ENCODE measurements at regions not wholly inside any gene's neighbourhood (a gene's known extent, or its start where the extent isn't known, plus 50 kb on each side); places are given as distances from the start of the nearest gene placed in this dataset.

- TF ChIP-seq, protein P1, sequence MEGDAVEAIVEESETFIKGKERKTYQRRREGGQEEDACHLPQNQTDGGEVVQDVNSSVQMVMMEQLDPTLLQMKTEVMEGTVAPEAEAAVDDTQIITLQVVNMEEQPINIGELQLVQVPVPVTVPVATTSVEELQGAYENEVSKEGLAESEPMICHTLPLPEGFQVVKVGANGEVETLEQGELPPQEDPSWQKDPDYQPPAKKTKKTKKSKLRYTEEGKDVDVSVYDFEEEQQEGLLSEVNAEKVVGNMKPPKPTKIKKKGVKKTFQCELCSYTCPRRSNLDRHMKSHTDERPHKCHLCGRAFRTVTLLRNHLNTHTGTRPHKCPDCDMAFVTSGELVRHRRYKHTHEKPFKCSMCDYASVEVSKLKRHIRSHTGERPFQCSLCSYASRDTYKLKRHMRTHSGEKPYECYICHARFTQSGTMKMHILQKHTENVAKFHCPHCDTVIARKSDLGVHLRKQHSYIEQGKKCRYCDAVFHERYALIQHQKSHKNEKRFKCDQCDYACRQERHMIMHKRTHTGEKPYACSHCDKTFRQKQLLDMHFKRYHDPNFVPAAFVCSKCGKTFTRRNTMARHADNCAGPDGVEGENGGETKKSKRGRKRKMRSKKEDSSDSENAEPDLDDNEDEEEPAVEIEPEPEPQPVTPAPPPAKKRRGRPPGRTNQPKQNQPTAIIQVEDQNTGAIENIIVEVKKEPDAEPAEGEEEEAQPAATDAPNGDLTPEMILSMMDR (IDR thresholded peaks at IDR 0.05; ENCODE audit: control extremely low read depth, extremely low read depth, low read depth, missing control alignments): no peak
- CTCF ChIA-PET: no interaction called here
These were observed 380.4 kb downstream of the GPM6A start for GRCh38 chr4:175431694-175432093.

DNA sequence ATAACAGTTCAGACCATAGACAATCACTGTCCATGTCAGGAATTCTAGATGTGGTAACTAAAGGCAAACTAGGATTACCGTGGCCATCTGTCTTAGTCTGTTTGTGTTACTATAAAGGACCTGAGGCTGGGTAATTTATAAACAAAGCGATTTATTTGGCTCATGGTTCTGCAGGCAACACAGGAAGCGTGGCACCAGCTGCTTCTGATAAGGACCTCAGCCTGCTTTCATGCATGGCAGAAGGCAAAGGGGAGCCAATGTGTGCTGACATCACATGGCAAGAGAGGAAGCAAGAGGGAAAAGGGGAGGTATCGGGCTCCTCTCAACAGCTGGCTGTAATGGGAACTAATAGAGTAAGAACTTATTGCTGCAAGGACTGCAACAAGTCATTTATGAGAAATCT lies 376.7 kb downstream of the GPM6A start:
- DNase-seq (ENCODE audit: extremely low spot score): no peak
- ChIA-PET POLR2A (no interaction called here), CTCF (interaction anchor here (2.4 kb wide), 1 partner anchor 10 kb away, joined by 10 read pairs; no protein-coding TSS in a partner anchor)
- TF ChIP-seq, protein P1 (IDR thresholded peaks at IDR 0.05; ENCODE audit: control extremely low read depth, extremely low read depth, low read depth, missing control alignments): no peak

More at GRCh38 chr4:175431694-175432093, 380.4 kb downstream of the GPM6A start:
- no peak for DNase-seq (ENCODE audit: extremely low spot score)
- POLR2A ChIA-PET: no interaction called here

DNA sequence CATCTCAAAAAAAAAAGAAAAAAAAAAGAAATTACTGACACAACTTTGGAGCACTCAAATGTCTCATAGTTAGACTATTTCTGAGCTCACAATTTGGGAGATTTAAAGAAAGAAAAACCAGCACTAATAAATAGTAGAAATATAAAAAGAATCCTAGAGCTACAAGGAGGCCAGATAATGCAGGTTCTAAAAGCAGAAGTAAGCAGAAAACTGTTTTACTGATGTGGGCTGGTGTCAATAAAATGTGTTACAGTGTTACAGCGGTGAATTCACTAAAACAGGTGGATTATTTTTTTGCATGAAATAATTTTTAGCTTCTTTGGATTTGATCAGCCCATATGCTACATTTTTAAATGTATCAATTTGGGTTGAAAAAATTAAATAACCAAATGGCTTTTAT lies 375.9 kb downstream of the GPM6A start:
- CTCF ChIA-PET: interaction anchor here (1.3 to 2.4 kb wide), 2 partner anchors 9 to 10 kb away, joined by 4 to 10 read pairs; no protein-coding TSS in a partner anchor
- POLR2A ChIA-PET: no interaction called here
- TF ChIP-seq, protein P1 (IDR thresholded peaks at IDR 0.05; ENCODE audit: control extremely low read depth, extremely low read depth, low read depth, missing control alignments): no peak
- no peak for DNase-seq (ENCODE audit: extremely low spot score)

DNA sequence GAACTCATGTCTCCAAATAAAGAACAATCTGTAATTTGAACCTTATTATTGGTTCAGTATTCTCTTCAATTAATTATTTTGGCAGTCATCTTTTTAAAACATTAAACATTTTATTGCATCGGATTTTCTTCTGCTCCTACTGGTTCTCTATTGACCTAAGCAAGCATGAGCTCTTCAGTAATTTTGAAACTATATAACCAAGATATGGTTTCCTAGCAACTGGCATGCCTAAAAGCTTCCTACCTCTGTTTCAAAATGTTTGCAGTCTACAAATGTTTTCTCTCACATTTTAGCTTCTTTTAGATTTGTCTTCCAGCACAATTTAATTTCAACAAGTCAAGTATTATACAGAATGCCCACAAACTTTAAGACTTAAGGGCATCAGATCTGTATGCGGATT lies 371.3 kb downstream of the GPM6A start:
- ChIA-PET CTCF (interaction anchor here (0.9 to 1.5 kb wide), 5 partner anchors 8 to 1018 kb away, joined by 3 to 7 read pairs (median 5); no protein-coding TSS in a partner anchor), POLR2A (no interaction called here)
- TF ChIP-seq, protein P1 (IDR thresholded peaks at IDR 0.05; ENCODE audit: control extremely low read depth, extremely low read depth, low read depth, missing control alignments): no peak
- DNase-seq (ENCODE audit: extremely low spot score): no peak

DNA sequence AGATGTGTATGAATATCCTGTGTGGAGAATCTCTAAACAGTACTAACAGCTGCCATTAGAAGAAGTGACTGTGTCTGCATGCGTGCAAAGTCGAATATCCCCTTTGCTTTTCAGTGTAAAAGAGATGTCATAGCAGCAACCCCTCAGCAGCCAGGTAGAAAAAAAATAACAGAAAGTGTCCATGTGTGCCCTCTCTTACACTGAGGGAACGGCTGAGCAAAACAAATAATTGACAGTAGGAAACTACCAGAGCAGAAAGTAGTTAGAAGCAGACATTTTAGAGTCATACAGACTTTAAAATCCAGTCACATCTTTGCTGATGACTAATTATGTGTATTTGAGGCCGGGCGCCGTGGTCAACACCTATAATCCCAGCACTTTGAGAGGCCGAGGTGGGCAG lies 370.8 kb downstream of the GPM6A start:
- ChIA-PET CTCF (interaction anchor here (0.9 to 1.4 kb wide), 2 partner anchors 29 to 1019 kb away, joined by 3 to 4 read pairs; no protein-coding TSS in a partner anchor), POLR2A (no interaction called here)
- DNase-seq (ENCODE audit: extremely low spot score): no peak
- TF ChIP-seq, protein P1 (IDR thresholded peaks at IDR 0.05; ENCODE audit: control extremely low read depth, extremely low read depth, low read depth, missing control alignments): no peak

GRCh38 chr4:175443547-175443946 lies 368.5 kb downstream of the GPM6A start:
- ChIA-PET POLR2A (no interaction called here), CTCF (no interaction called here)
- no peak for DNase-seq (ENCODE audit: extremely low spot score)
- TF ChIP-seq, protein P1 (IDR thresholded peaks at IDR 0.05; ENCODE audit: control extremely low read depth, extremely low read depth, low read depth, missing control alignments): no peak

All from GM10248 (cell line).